SK-N-SH treated with all-trans-retinoic acid at 6 μM for 48 hours (cell line): ENCODE measurements at regions not wholly inside any gene's neighbourhood (a gene's known extent, or its start where the extent isn't known, plus 50 kb on each side); places are given as distances from the start of the nearest gene placed in this dataset.

Source experiments
- ATAC-seq: fragments of 200-7000 bp; cut with Tn5 transposase; 3 replicates; pipeline ENCODE4 v1.9.1; 2020; ENCODE audit warnings: mild to moderate bottlenecking, moderate library complexity
- ARNTL ChIP-seq: fragments of 450-650 bp; formaldehyde crosslinking; IDR thresholded peaks from 2 replicates; pipeline ENCODE4 v1.5.0; 2020; ENCODE audit warnings: low read depth, mild to moderate bottlenecking, moderate library complexity, borderline replicate concordance
- BACH2 ChIP-seq: fragments of 250-450 bp; sonication (Bioruptor Pico); IDR thresholded peaks from 2 replicates; pipeline ENCODE4 v1.9.0; 2021; ENCODE audit warnings: mild to moderate bottlenecking, borderline replicate concordance
- CSDC2 ChIP-seq: fragments of 250-450 bp; sonication (Bioruptor Pico); IDR thresholded peaks from 2 replicates; pipeline ENCODE4 v1.5.0; 2020; ENCODE audit warnings: mild to moderate bottlenecking, moderate library complexity
- ESRRG ChIP-seq: fragments of 250-450 bp; sonication (Bioruptor Pico); IDR thresholded peaks from 2 replicates; pipeline ENCODE4 v1.6.1; 2021; ENCODE audit warnings: mild to moderate bottlenecking
- ISL1 ChIP-seq: fragments of 250-450 bp; sonication (Bioruptor Pico); IDR thresholded peaks from 2 replicates; pipeline ENCODE4 v2.1.2; 2022; ENCODE audit warnings: mild to moderate bottlenecking, moderate library complexity
- OSR1 ChIP-seq: fragments of 250-450 bp; sonication (Bioruptor Pico); IDR thresholded peaks from 2 replicates; pipeline ENCODE4 v1.8.0; 2022; ENCODE audit warnings: moderate library complexity, mild to moderate bottlenecking, inconsistent platforms
- PPARA ChIP-seq: fragments of 250-450 bp; sonication (Bioruptor Pico); IDR thresholded peaks from 2 replicates; pipeline ENCODE4 v1.5.0; 2020; ENCODE audit warnings: mild to moderate bottlenecking, borderline replicate concordance
- RARB ChIP-seq: fragments of 250-450 bp; sonication (Bioruptor Pico); IDR thresholded peaks from 2 replicates; pipeline ENCODE4 v1.8.0; 2021; ENCODE audit warnings: mild to moderate bottlenecking, moderate library complexity
- SNAI2 ChIP-seq: fragments of 250-450 bp; sonication (Bioruptor Pico); IDR thresholded peaks from 2 replicates; pipeline ENCODE4 v1.5.0; 2020; ENCODE audit warnings: mild to moderate bottlenecking, moderate library complexity
- TCF4 ChIP-seq: fragments of 250-450 bp; sonication (Bioruptor Pico); IDR thresholded peaks from 2 replicates; pipeline ENCODE4 v1.8.0; 2021; ENCODE audit warnings: mild to moderate bottlenecking, moderate library complexity, borderline replicate concordance
- TOX ChIP-seq: fragments of 250-450 bp; sonication (Bioruptor Pico); IDR thresholded peaks from 2 replicates; pipeline ENCODE4 v1.8.0; 2021; ENCODE audit warnings: mild to moderate bottlenecking, moderate library complexity, borderline replicate concordance
- ZC3H10 ChIP-seq: fragments of 250-450 bp; sonication (Bioruptor Pico); IDR thresholded peaks from 2 replicates; pipeline ENCODE4 v1.5.1; 2021; ENCODE audit warnings: mild to moderate bottlenecking, moderate library complexity
- ZFP3 ChIP-seq: fragments of 250-450 bp; sonication (Bioruptor Pico); IDR thresholded peaks from 2 replicates; pipeline ENCODE4 v1.5.0; 2020; ENCODE audit warnings: mild to moderate bottlenecking, moderate library complexity
- ZFP30 ChIP-seq: fragments of 450-650 bp; formaldehyde crosslinking; IDR thresholded peaks from 2 replicates; pipeline ENCODE4 v1.5.0; 2022; ENCODE audit warnings: mild to moderate bottlenecking, moderate library complexity
- ZNF565 ChIP-seq: fragments of 450-650 bp; formaldehyde crosslinking; conservative IDR thresholded peaks from 2 replicates; pipeline ENCODE4 v1.5.0; 2020; ENCODE audit warnings: low read depth, mild to moderate bottlenecking, moderate library complexity
- ZNF70 ChIP-seq: fragments of 450-650 bp; formaldehyde crosslinking; IDR thresholded peaks from 2 replicates; pipeline ENCODE4 v1.5.0; 2020; ENCODE audit warnings: mild to moderate bottlenecking, moderate library complexity
- ZNF8 ChIP-seq: fragments of 450-650 bp; formaldehyde crosslinking; IDR thresholded peaks from 2 replicates; pipeline ENCODE4 v1.5.0; 2020; ENCODE audit warnings: mild to moderate bottlenecking, moderate library complexity
- TF ChIP-seq, protein P1 (sequence below): fragments of 250-450 bp; sonication (Bioruptor Pico); IDR thresholded peaks from 2 replicates; pipeline ENCODE4 v1.8.0; 2021; ENCODE audit warnings: low read depth, mild to moderate bottlenecking, moderate library complexity, borderline replicate concordance
- TF ChIP-seq, protein P2 (sequence below): fragments of 250-450 bp; sonication (Bioruptor Pico); IDR thresholded peaks from 2 replicates; pipeline ENCODE4 v1.5.0; 2020; ENCODE audit warnings: mild to moderate bottlenecking, moderate library complexity
- TF ChIP-seq, protein P3 (sequence below): fragments of 250-450 bp; sonication (Bioruptor Pico); IDR thresholded peaks from 2 replicates; pipeline ENCODE4 v1.8.0; 2020; ENCODE audit warnings: mild to moderate bottlenecking, moderate library complexity, borderline replicate concordance
- TF ChIP-seq, protein P4 (sequence below): fragments of 250-450 bp; sonication (Bioruptor Pico); IDR thresholded peaks from 2 replicates; pipeline ENCODE4 v1.5.1; 2020; ENCODE audit warnings: low read depth, mild to moderate bottlenecking, moderate library complexity

DNA sequence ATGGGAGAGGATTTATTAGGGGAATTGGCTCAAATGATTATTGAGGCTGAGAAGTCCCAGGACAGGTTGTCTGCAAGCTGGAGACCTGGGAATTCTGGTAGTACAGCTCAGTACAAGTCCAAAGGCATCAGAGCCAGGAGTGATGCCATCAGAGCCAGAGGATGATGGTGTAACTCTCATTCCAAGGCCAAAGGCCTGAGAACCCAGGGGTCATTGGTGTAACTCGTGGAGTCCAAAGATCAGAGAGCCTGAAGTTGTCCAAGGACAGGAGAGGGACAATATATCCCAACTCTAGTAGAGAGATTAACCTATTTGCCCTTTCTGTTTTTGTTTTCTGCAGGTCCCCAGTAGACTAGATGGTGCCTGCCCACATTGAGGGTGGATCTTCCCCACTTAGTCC, 134.3 kb downstream of the MAP3K21 start:
- no peak for ATAC-seq
- no peak for TF ChIP-seq ZC3H10 (CRISPR knock-in tag)
- no peak for TF ChIP-seq OSR1 (CRISPR knock-in tag)
- no peak for TF ChIP-seq ISL1 (CRISPR knock-in tag)
- no peak for TF ChIP-seq ZFP3 (CRISPR knock-in tag)
- no peak for TF ChIP-seq CSDC2 (CRISPR knock-in tag)
- TF ChIP-seq ZNF8, result no peak
- no peak for TF ChIP-seq ZNF70 (CRISPR knock-in tag)
- TF ChIP-seq, protein P1, sequence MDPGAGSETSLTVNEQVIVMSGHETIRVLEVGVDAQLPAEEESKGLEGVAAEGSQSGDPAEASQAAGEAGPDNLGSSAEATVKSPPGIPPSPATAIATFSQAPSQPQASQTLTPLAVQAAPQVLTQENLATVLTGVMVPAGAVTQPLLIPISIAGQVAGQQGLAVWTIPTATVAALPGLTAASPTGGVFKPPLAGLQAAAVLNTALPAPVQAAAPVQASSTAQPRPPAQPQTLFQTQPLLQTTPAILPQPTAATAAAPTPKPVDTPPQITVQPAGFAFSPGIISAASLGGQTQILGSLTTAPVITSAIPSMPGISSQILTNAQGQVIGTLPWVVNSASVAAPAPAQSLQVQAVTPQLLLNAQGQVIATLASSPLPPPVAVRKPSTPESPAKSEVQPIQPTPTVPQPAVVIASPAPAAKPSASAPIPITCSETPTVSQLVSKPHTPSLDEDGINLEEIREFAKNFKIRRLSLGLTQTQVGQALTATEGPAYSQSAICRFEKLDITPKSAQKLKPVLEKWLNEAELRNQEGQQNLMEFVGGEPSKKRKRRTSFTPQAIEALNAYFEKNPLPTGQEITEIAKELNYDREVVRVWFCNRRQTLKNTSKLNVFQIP (CRISPR knock-in tag), result no peak
- no peak for TF ChIP-seq RARB
- TF ChIP-seq SNAI2, result no peak
- no peak for TF ChIP-seq ESRRG (CRISPR knock-in tag)
- no peak for TF ChIP-seq TOX (CRISPR knock-in tag)
- TF ChIP-seq, protein P2, sequence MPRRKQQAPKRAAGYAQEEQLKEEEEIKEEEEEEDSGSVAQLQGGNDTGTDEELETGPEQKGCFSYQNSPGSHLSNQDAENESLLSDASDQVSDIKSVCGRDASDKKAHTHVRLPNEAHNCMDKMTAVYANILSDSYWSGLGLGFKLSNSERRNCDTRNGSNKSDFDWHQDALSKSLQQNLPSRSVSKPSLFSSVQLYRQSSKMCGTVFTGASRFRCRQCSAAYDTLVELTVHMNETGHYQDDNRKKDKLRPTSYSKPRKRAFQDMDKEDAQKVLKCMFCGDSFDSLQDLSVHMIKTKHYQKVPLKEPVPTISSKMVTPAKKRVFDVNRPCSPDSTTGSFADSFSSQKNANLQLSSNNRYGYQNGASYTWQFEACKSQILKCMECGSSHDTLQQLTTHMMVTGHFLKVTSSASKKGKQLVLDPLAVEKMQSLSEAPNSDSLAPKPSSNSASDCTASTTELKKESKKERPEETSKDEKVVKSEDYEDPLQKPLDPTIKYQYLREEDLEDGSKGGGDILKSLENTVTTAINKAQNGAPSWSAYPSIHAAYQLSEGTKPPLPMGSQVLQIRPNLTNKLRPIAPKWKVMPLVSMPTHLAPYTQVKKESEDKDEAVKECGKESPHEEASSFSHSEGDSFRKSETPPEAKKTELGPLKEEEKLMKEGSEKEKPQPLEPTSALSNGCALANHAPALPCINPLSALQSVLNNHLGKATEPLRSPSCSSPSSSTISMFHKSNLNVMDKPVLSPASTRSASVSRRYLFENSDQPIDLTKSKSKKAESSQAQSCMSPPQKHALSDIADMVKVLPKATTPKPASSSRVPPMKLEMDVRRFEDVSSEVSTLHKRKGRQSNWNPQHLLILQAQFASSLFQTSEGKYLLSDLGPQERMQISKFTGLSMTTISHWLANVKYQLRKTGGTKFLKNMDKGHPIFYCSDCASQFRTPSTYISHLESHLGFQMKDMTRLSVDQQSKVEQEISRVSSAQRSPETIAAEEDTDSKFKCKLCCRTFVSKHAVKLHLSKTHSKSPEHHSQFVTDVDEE (CRISPR knock-in tag), result no peak

DNA sequence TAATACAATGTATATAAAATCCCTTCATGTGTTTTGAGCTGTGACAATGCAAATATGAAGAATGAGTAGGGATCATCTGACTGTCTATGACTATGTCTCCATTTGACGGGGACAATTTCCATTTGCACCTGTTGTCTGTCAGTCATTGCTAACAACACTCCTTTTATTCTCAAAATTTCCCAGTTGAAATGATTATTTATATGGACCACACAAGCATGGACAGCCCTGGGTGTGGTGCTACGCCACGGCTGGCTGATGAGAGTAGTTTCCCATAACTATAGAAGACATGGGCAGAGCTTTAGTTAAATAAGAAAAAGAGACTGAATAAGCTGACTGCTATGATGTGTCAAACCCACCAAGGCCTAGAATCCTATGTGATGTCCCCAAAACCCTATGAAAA, 135.8 kb downstream of the MAP3K21 start:
- TF ChIP-seq, protein P3, sequence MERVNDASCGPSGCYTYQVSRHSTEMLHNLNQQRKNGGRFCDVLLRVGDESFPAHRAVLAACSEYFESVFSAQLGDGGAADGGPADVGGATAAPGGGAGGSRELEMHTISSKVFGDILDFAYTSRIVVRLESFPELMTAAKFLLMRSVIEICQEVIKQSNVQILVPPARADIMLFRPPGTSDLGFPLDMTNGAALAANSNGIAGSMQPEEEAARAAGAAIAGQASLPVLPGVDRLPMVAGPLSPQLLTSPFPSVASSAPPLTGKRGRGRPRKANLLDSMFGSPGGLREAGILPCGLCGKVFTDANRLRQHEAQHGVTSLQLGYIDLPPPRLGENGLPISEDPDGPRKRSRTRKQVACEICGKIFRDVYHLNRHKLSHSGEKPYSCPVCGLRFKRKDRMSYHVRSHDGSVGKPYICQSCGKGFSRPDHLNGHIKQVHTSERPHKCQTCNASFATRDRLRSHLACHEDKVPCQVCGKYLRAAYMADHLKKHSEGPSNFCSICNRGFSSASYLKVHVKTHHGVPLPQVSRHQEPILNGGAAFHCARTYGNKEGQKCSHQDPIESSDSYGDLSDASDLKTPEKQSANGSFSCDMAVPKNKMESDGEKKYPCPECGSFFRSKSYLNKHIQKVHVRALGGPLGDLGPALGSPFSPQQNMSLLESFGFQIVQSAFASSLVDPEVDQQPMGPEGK (CRISPR knock-in tag), result no peak
- TF ChIP-seq RARB (no peak), ARNTL (no peak), ZFP30 (CRISPR knock-in tag) (no peak), TCF4 (CRISPR knock-in tag) (no peak), ZC3H10 (CRISPR knock-in tag) (no peak), ZNF565 (CRISPR knock-in tag) (no peak), ZNF70 (CRISPR knock-in tag) (no peak), BACH2 (CRISPR knock-in tag) (no peak), PPARA (CRISPR knock-in tag) (no peak), CSDC2 (CRISPR knock-in tag) (no peak), ESRRG (CRISPR knock-in tag) (no peak), ISL1 (CRISPR knock-in tag) (no peak)
- TF ChIP-seq, protein P1 (CRISPR knock-in tag), result no peak
- TF ChIP-seq, protein P4, sequence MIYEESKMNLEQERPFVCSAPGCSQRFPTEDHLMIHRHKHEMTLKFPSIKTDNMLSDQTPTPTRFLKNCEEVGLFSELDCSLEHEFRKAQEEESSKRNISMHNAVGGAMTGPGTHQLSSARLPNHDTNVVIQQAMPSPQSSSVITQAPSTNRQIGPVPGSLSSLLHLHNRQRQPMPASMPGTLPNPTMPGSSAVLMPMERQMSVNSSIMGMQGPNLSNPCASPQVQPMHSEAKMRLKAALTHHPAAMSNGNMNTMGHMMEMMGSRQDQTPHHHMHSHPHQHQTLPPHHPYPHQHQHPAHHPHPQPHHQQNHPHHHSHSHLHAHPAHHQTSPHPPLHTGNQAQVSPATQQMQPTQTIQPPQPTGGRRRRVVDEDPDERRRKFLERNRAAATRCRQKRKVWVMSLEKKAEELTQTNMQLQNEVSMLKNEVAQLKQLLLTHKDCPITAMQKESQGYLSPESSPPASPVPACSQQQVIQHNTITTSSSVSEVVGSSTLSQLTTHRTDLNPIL (CRISPR knock-in tag), result no peak
- TF ChIP-seq, protein P2 (CRISPR knock-in tag), result no peak
- ATAC-seq, result no peak
